ENCODE measurements at regions not wholly inside any gene's neighbourhood (a gene's known extent, or its start where the extent isn't known, plus 50 kb on each side); places are given as distances from the start of the nearest gene placed in this dataset.

GRCh38 chr2:17272170-17272569 is 246.1 kb downstream of the RAD51AP2 start:
- DNase-seq: no peak
- 80% methylated on average over 1 of the region's 1 CpG for WGBS
- Histone ChIP-seq H3K4me2 (ENCODE audit: low read length, poor library complexity, severe bottlenecking) (no peak overlapping the region), H2BK15ac (ENCODE audit: low read depth, poor library complexity, severe bottlenecking) (no peak overlapping the region), H4K8ac (ENCODE audit: low read length) (no peak overlapping the region), H3K18ac (ENCODE audit: low read depth in 1 of 2, low read length in 2 of 2) (no peak overlapping the region), H3K4me3 (ENCODE audit: insufficient read depth in 1 of 2, low read depth in 1 of 2, low read length in 2 of 2) (no peak overlapping the region), H3K27ac (ENCODE audit: low read length, poor library complexity, severe bottlenecking) (no peak overlapping the region), H3K14ac (ENCODE audit: low read length in 2 of 2) (no peak overlapping the region), H3K27me3 (ENCODE audit: control insufficient read depth in 1 of 2, insufficient read depth in 1 of 2, low read length in 2 of 2) (no peaks in the 10 kb centered on the region), H3K79me1 (replicated peaks; ENCODE audit: low read length, poor library complexity, severe bottlenecking) (no peaks in the 10 kb centered on the region), H2BK5ac (ENCODE audit: low read depth, low read length, poor library complexity, severe bottlenecking) (no peak overlapping the region), H2AFZ (ENCODE audit: low read depth, low read length) (no peak overlapping the region), H3K36me3 (ENCODE audit: control insufficient read depth in 1 of 2, insufficient read depth in 2 of 2, low read depth in 1 of 2, low read length in 2 of 2) (no peaks in the 10 kb centered on the region), H3K9me3 (ENCODE audit: control insufficient read depth, low read length) (peaks cover 7% of the 10 kb centered on the region), H3K4me1 (ENCODE audit: control insufficient read depth, insufficient read depth, low read depth, low read length) (peaks cover 2% of the 10 kb centered on the region), H2AK5ac (ENCODE audit: low read length, severe bottlenecking) (no peak overlapping the region), H4K91ac (ENCODE audit: low read length) (no peak overlapping the region), H2BK120ac (ENCODE audit: low read depth, low read length) (no peak overlapping the region), H3K4ac (ENCODE audit: low read depth in 1 of 2, low read length in 2 of 2) (no peak overlapping the region), H3K9ac (ENCODE audit: low read length) (no peak overlapping the region), H2BK12ac (ENCODE audit: low read length in 2 of 2) (no peak overlapping the region), H3K23ac (ENCODE audit: low read length in 2 of 2) (no peak overlapping the region)

- no peak overlapping the region for H3K27ac ChIP-seq (ENCODE audit: low read length, poor library complexity, severe bottlenecking)
- no peak overlapping the region for H3K4me2 ChIP-seq (ENCODE audit: low read length, poor library complexity, severe bottlenecking)
- H3K4ac ChIP-seq (ENCODE audit: low read depth in 1 of 2, low read length in 2 of 2): no peak overlapping the region
- H2AK5ac ChIP-seq (ENCODE audit: low read length, severe bottlenecking): no peak overlapping the region
- no peak overlapping the region for H3K18ac ChIP-seq (ENCODE audit: low read depth in 1 of 2, low read length in 2 of 2)
- WGBS: 87% methylated on average over 4 of the region's 4 CpGs
- DNase-seq: no peak
- H2BK5ac ChIP-seq (ENCODE audit: low read depth, low read length, poor library complexity, severe bottlenecking): no peak overlapping the region
- H3K14ac ChIP-seq (ENCODE audit: low read length in 2 of 2): no peak overlapping the region
- no peaks in the 10 kb centered on the region for H3K79me1 ChIP-seq (replicated peaks; ENCODE audit: low read length, poor library complexity, severe bottlenecking)
- H3K4me3 ChIP-seq (ENCODE audit: insufficient read depth in 1 of 2, low read depth in 1 of 2, low read length in 2 of 2): no peak overlapping the region
- no peak overlapping the region for H4K8ac ChIP-seq (ENCODE audit: low read length)
- H4K91ac ChIP-seq (ENCODE audit: low read length): no peak overlapping the region
- no peak overlapping the region for H2BK12ac ChIP-seq (ENCODE audit: low read length in 2 of 2)
- peaks cover 2% of the 10 kb centered on the region for H3K4me1 ChIP-seq (ENCODE audit: control insufficient read depth, insufficient read depth, low read depth, low read length)
- H3K36me3 ChIP-seq (ENCODE audit: control insufficient read depth in 1 of 2, insufficient read depth in 2 of 2, low read depth in 1 of 2, low read length in 2 of 2): no peaks in the 10 kb centered on the region
- peaks cover 4% of the 10 kb centered on the region for H3K9me3 ChIP-seq (ENCODE audit: control insufficient read depth, low read length)
- no peak overlapping the region for H2AFZ ChIP-seq (ENCODE audit: low read depth, low read length)
- no peak overlapping the region for H2BK15ac ChIP-seq (ENCODE audit: low read depth, poor library complexity, severe bottlenecking)
- no peak overlapping the region for H3K9ac ChIP-seq (ENCODE audit: low read length)
- H3K27me3 ChIP-seq (ENCODE audit: control insufficient read depth in 1 of 2, insufficient read depth in 1 of 2, low read length in 2 of 2): no peaks in the 10 kb centered on the region
- no peak overlapping the region for H2BK120ac ChIP-seq (ENCODE audit: low read depth, low read length)
- no peak overlapping the region for H3K23ac ChIP-seq (ENCODE audit: low read length in 2 of 2)
Measured at GRCh38 chr2:17271416-17271815, 246.8 kb downstream of the RAD51AP2 start.

- H3K4me2 ChIP-seq (ENCODE audit: low read length, poor library complexity, severe bottlenecking): no peak overlapping the region
- H2BK5ac ChIP-seq (ENCODE audit: low read depth, low read length, poor library complexity, severe bottlenecking): no peak overlapping the region
- H2BK15ac ChIP-seq (ENCODE audit: low read depth, poor library complexity, severe bottlenecking): no peak overlapping the region
- WGBS: 82% methylated on average over 5 of the region's 5 CpGs
- no peak overlapping the region for H3K23ac ChIP-seq (ENCODE audit: low read length in 2 of 2)
- H3K4ac ChIP-seq (ENCODE audit: low read depth in 1 of 2, low read length in 2 of 2): no peak overlapping the region
- DNase-seq: no peak
- no peak overlapping the region for H3K18ac ChIP-seq (ENCODE audit: low read depth in 1 of 2, low read length in 2 of 2)
- H2BK12ac ChIP-seq (ENCODE audit: low read length in 2 of 2): no peak overlapping the region
- no peaks in the 10 kb centered on the region for H3K9me3 ChIP-seq (ENCODE audit: control insufficient read depth, low read length)
- H2AK5ac ChIP-seq (ENCODE audit: low read length, severe bottlenecking): no peak overlapping the region
- no peak overlapping the region for H3K27ac ChIP-seq (ENCODE audit: low read length, poor library complexity, severe bottlenecking)
- H4K91ac ChIP-seq (ENCODE audit: low read length): no peak overlapping the region
- H4K8ac ChIP-seq (ENCODE audit: low read length): no peak overlapping the region
- H2BK120ac ChIP-seq (ENCODE audit: low read depth, low read length): no peak overlapping the region
- H3K4me1 ChIP-seq (ENCODE audit: control insufficient read depth, insufficient read depth, low read depth, low read length): peaks cover 2% of the 10 kb centered on the region
- no peak overlapping the region for H2AFZ ChIP-seq (ENCODE audit: low read depth, low read length)
- no peaks in the 10 kb centered on the region for H3K36me3 ChIP-seq (ENCODE audit: control insufficient read depth in 1 of 2, insufficient read depth in 2 of 2, low read depth in 1 of 2, low read length in 2 of 2)
- no peak overlapping the region for H3K14ac ChIP-seq (ENCODE audit: low read length in 2 of 2)
- no peaks in the 10 kb centered on the region for H3K79me1 ChIP-seq (replicated peaks; ENCODE audit: low read length, poor library complexity, severe bottlenecking)
- no peaks in the 10 kb centered on the region for H3K27me3 ChIP-seq (ENCODE audit: control insufficient read depth in 1 of 2, insufficient read depth in 1 of 2, low read length in 2 of 2)
- H3K9ac ChIP-seq (ENCODE audit: low read length): no peak overlapping the region
- no peak overlapping the region for H3K4me3 ChIP-seq (ENCODE audit: insufficient read depth in 1 of 2, low read depth in 1 of 2, low read length in 2 of 2)
Measured at GRCh38 chr2:17270894-17271293, 247.3 kb downstream of the RAD51AP2 start.

- Histone ChIP-seq H3K36me3 (ENCODE audit: control insufficient read depth in 1 of 2, insufficient read depth in 2 of 2, low read depth in 1 of 2, low read length in 2 of 2) (no peaks in the 10 kb centered on the region), H3K27ac (ENCODE audit: low read length, poor library complexity, severe bottlenecking) (no peak overlapping the region), H3K4ac (ENCODE audit: low read depth in 1 of 2, low read length in 2 of 2) (no peak overlapping the region), H3K14ac (ENCODE audit: low read length in 2 of 2) (no peak overlapping the region), H2AK5ac (ENCODE audit: low read length, severe bottlenecking) (no peak overlapping the region), H3K4me1 (ENCODE audit: control insufficient read depth, insufficient read depth, low read depth, low read length) (no peaks in the 10 kb centered on the region), H2BK120ac (ENCODE audit: low read depth, low read length) (no peak overlapping the region), H2AFZ (ENCODE audit: low read depth, low read length) (no peak overlapping the region), H4K91ac (ENCODE audit: low read length) (no peak overlapping the region), H3K4me3 (ENCODE audit: insufficient read depth in 1 of 2, low read depth in 1 of 2, low read length in 2 of 2) (no peak overlapping the region), H3K79me1 (replicated peaks; ENCODE audit: low read length, poor library complexity, severe bottlenecking) (no peaks in the 10 kb centered on the region), H2BK15ac (ENCODE audit: low read depth, poor library complexity, severe bottlenecking) (no peak overlapping the region), H3K4me2 (ENCODE audit: low read length, poor library complexity, severe bottlenecking) (no peak overlapping the region), H4K8ac (ENCODE audit: low read length) (no peak overlapping the region), H2BK5ac (ENCODE audit: low read depth, low read length, poor library complexity, severe bottlenecking) (no peak overlapping the region), H3K18ac (ENCODE audit: low read depth in 1 of 2, low read length in 2 of 2) (no peak overlapping the region), H3K27me3 (ENCODE audit: control insufficient read depth in 1 of 2, insufficient read depth in 1 of 2, low read length in 2 of 2) (no peaks in the 10 kb centered on the region), H3K9ac (ENCODE audit: low read length) (no peak overlapping the region), H2BK12ac (ENCODE audit: low read length in 2 of 2) (no peak overlapping the region), H3K23ac (ENCODE audit: low read length in 2 of 2) (no peak overlapping the region), H3K9me3 (ENCODE audit: control insufficient read depth, low read length) (no peaks in the 10 kb centered on the region)
- no peak for DNase-seq
- WGBS: 75% methylated on average over 2 of the region's 2 CpGs
Measured at GRCh38 chr2:17263570-17263968, 254.7 kb downstream of the RAD51AP2 start.

Data from mesenchymal stem cell (in vitro differentiated cells and primary cell).